Stimulated activated effector memory CD8-positive, alpha-beta T cell treated with anti-CD3 and anti-CD28 coated beads, Interleukin-12 subunit alpha, Interleukin-12 subunit beta, amount 100 ng/mL, for 72 hours (primary cell): ENCODE measurements at regions not wholly inside any gene's neighbourhood (a gene's known extent, or its start where the extent isn't known, plus 50 kb on each side); places are given as distances from the start of the nearest gene placed in this dataset.
A peak's percentile ranks its signal among the peaks of the same experiment; 100 is the strongest.

Source experiments
- ATAC-seq: fragments of 150-1000 bp; cut with Tn5 transposase; 2 replicates; pipeline ENCODE4 v1.10.0; 2021
- DNase-seq, 2 donors: peaks; one replicate each; pipeline ENCODE4 v3.0.0; 2021 to 2022; ENCODE audit warnings: low spot score in 2 of 2
- H3K27ac Mint-ChIP-seq: one replicate; pipeline ENCODE4 v1.8.0; 2022; ENCODE audit warnings: mild to moderate bottlenecking, mixed read lengths
- H3K36me3 Mint-ChIP-seq: one replicate; pipeline ENCODE4 v1.8.0; 2022; ENCODE audit warnings: mild to moderate bottlenecking, mixed read lengths
- H3K4me1 Mint-ChIP-seq: one replicate; pipeline ENCODE4 v1.8.0; 2022; ENCODE audit warnings: mixed read lengths
- H3K4me3 Mint-ChIP-seq: one replicate; pipeline ENCODE4 v1.8.0; 2022; ENCODE audit warnings: mild to moderate bottlenecking, mixed read lengths
- H3K9me3 Mint-ChIP-seq: one replicate; pipeline ENCODE4 v1.8.0; 2022; ENCODE audit warnings: mixed read lengths

DNA sequence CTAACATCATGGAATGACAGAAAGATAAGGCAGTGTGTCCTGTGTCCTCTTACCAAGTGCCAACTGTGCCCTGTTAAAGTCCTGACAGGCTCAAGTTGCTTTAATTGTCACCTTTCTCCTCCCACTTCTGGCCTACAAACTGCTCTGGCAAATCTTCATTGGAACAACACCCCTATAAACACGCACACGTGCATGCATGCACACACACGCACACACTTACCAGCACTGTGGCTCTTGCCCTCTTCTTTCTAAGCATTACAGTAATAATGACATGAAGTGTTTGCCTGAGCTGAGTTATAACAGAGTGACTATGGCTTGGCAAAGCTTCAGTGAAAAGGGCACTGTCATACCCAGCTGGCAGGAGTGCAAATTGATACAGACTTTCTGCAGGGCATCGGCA is 82.3 kb upstream of the SYT6 start:
- DNase-seq, result no peak
- no peak for ATAC-seq
- Mint-ChIP-seq H3K4me3 (no peak overlapping the region), H3K36me3 (no peaks in the 10 kb centered on the region), H3K4me1 (peaks cover 6% of the 10 kb centered on the region), H3K9me3 (no peaks in the 10 kb centered on the region), H3K27ac (no peak overlapping the region)

GRCh38 chr1:114235281-114235680 is 81.6 kb upstream of the SYT6 start:
- ATAC-seq, result no peak
- H3K4me1 Mint-ChIP-seq, result peaks cover 6% of the 10 kb centered on the region
- H3K9me3 Mint-ChIP-seq, result no peaks in the 10 kb centered on the region
- H3K27ac Mint-ChIP-seq, result no peak overlapping the region
- H3K36me3 Mint-ChIP-seq, result no peaks in the 10 kb centered on the region
- DNase-seq, result no peak
- H3K4me3 Mint-ChIP-seq, result no peak overlapping the region

GRCh38 chr1:114234408-114235124 is 80.9 kb upstream of the SYT6 start:
- Mint-ChIP-seq H3K4me3 (no peak overlapping the region), H3K36me3 (no peaks in the 10 kb centered on the region), H3K4me1 (peaks cover 6% of the 10 kb centered on the region), H3K27ac (no peak overlapping the region), H3K9me3 (no peaks in the 10 kb centered on the region)
- DNase-seq (no peak), ATAC-seq (no peak)

DNA sequence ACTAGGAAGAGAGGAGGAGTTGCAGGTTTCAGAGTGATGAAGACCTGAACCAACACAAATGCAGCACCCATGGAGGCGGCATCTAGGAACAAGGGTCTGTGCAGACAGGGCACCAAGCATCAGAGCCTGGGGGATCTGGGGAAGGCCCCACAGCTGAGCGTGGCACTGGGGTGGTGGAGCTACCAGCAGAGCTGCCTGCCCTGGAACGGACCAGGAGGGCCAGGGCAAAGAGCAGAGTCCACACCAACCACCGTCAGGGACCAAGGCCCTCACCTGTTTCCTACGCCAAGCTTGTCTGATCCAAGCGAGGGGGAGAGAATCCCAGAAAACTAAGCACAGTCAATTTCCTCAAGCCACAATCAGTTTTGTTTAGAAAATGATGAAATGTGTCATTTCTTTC is 79.0 kb upstream of the SYT6 start:
- H3K36me3 Mint-ChIP-seq, result no peaks in the 10 kb centered on the region
- no peak for ATAC-seq

DNA sequence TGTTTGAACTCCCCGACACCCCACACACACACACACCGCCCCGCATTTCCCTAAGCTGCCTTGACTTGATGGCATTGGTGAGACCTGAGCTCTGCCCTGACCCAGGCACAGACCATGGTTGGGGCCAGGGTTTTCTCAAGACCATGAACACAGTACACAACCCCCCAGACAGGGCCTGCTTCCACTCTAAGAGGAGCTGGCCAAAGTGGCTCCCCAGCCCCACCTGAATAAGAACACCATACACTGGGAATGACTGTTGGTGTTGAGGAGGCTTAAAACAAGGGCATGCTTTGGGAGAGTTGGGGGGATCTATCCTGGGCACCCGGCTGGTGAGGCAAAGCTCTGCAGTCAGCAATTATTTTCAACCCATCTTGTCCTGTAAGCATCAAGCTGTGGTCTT is 77.6 kb upstream of the SYT6 start:
- ATAC-seq, result no peak
- Mint-ChIP-seq H3K9me3 (no peaks in the 10 kb centered on the region), H3K4me1 (peaks cover 6% of the 10 kb centered on the region), H3K36me3 (no peaks in the 10 kb centered on the region), H3K4me3 (no peak overlapping the region), H3K27ac (no peak overlapping the region)
- no peak for DNase-seq

More for the DNA sequence above, 79.0 kb upstream of the SYT6 start:
- Mint-ChIP-seq H3K4me3 (no peak overlapping the region), H3K4me1 (peaks cover 6% of the 10 kb centered on the region), H3K27ac (no peak overlapping the region), H3K9me3 (no peaks in the 10 kb centered on the region)
- no peak for DNase-seq

DNA sequence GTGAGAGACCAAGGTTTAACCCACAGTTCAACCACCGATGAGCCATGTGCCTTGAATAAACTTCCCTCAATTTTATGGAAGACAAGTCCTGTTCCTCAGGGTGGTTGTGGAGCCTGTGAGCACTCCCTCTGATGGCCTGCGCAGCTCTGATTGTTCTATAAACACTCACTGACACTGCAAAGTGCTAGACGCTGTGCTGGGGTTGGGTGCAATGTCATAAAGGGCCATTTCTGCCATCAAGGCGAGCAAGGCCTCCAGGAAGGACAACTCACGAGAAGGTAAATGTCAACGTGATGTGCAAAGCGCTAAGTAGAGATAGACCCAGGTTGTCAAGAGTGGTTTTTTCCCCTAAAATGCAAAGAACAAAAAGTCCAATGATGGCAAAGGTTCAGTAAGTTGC is 75.7 kb upstream of the SYT6 start:
- ATAC-seq, result no peak
- Mint-ChIP-seq H3K4me1 (no peaks in the 10 kb centered on the region), H3K27ac (no peak overlapping the region), H3K36me3 (no peaks in the 10 kb centered on the region), H3K4me3 (no peak overlapping the region), H3K9me3 (no peaks in the 10 kb centered on the region)
- DNase-seq, result no peak

DNA sequence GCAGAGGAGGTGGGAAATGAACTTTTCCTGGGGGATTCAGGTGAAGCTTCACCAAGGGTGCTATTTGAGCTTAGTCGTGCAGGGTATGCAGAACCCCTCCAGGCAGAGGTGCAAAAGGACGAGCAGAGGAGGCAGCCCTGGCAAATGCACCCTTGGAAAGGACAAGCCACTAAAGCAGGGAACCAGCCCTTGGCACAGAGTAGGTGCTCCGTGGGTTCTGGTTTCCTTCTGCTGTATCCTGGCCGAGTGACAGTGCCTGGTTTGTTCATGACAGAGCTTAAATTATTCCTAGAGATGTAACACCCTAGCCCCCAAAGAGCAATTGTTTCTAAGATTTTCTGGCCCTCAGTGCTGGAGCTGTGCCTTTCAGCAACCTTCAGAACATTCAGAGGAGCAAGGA is 73.4 kb upstream of the SYT6 start:
- no peaks in the 10 kb centered on the region for H3K9me3 Mint-ChIP-seq
- no peak overlapping the region for H3K27ac Mint-ChIP-seq
- ATAC-seq, result no peak
- no peak overlapping the region for H3K4me3 Mint-ChIP-seq
- no peaks in the 10 kb centered on the region for H3K4me1 Mint-ChIP-seq
- H3K36me3 Mint-ChIP-seq, result no peaks in the 10 kb centered on the region
- no peak for DNase-seq

GRCh38 chr1:114224196-114224907 is 70.7 kb upstream of the SYT6 start:
- H3K4me1 Mint-ChIP-seq, result no peaks in the 10 kb centered on the region
- no peak overlapping the region for H3K27ac Mint-ChIP-seq
- DNase-seq (no peak), ATAC-seq (no peak)
- H3K36me3 Mint-ChIP-seq, result no peaks in the 10 kb centered on the region
- no peak overlapping the region for H3K4me3 Mint-ChIP-seq
- no peaks in the 10 kb centered on the region for H3K9me3 Mint-ChIP-seq

- H3K4me3 Mint-ChIP-seq, result no peak overlapping the region
- ATAC-seq, result no peak
- H3K36me3 Mint-ChIP-seq, result no peaks in the 10 kb centered on the region
Observed at GRCh38 chr1:114222920-114223319, 69.3 kb upstream of the SYT6 start.

GRCh38 chr1:114219172-114219868 is 65.7 kb upstream of the SYT6 start:
- H3K4me1 Mint-ChIP-seq, result peaks cover 10% of the 10 kb centered on the region
- DNase-seq (no peak), ATAC-seq (no peak)
- H3K36me3 Mint-ChIP-seq, result no peaks in the 10 kb centered on the region
- no peaks in the 10 kb centered on the region for H3K9me3 Mint-ChIP-seq
- no peak overlapping the region for H3K4me3 Mint-ChIP-seq
- H3K27ac Mint-ChIP-seq, result no peak overlapping the region

More at GRCh38 chr1:114222920-114223319, 69.3 kb upstream of the SYT6 start:
- Mint-ChIP-seq H3K9me3 (no peaks in the 10 kb centered on the region), H3K27ac (no peak overlapping the region), H3K4me1 (peaks cover 10% of the 10 kb centered on the region)
- no peak for DNase-seq

DNA sequence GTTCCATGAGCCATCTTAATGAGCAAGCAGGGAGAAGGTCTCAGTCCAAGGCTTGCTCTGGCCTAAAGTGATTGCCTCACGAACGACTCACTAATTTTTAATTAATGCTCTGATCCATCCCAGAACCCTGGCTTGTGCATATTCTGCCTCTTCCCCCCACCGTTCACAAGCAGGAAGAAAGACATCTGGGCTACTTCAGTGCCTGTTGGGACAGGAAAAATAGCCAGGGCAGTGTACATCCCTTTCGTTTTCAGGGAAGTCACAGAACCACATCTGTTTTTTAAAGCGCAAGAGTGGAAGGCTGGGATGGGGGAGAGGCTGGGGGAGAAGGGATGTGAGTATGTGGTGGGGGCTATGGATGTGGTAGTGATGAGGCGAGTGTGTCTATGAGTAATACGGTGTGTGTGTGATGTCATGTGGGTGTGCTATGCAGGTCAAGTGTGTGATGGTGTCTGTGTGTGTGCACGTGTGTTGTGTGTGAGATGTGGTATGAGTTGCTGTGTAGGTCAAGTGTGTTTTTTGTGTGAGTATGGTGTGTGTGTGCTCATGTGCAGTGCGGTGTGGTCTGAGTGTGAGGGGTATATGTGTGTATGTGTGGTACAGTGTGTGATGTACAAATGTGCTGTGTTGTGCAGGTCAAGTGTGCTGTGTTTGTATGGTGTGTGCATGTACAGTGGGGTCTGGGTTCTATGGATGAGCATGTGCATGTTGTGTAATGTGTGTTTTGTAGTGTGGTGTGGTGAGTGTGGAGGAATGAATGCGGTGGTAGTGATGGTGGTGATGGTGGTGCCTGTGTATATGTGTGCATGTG is 64.9 kb upstream of the SYT6 start:
- ATAC-seq (peak; percentile 56), DNase-seq (no peak)
- Mint-ChIP-seq H3K4me3 (no peak overlapping the region), H3K9me3 (no peaks in the 10 kb centered on the region), H3K36me3 (no peaks in the 10 kb centered on the region), H3K4me1 (peaks cover 10% of the 10 kb centered on the region), H3K27ac (no peak overlapping the region)

DNA sequence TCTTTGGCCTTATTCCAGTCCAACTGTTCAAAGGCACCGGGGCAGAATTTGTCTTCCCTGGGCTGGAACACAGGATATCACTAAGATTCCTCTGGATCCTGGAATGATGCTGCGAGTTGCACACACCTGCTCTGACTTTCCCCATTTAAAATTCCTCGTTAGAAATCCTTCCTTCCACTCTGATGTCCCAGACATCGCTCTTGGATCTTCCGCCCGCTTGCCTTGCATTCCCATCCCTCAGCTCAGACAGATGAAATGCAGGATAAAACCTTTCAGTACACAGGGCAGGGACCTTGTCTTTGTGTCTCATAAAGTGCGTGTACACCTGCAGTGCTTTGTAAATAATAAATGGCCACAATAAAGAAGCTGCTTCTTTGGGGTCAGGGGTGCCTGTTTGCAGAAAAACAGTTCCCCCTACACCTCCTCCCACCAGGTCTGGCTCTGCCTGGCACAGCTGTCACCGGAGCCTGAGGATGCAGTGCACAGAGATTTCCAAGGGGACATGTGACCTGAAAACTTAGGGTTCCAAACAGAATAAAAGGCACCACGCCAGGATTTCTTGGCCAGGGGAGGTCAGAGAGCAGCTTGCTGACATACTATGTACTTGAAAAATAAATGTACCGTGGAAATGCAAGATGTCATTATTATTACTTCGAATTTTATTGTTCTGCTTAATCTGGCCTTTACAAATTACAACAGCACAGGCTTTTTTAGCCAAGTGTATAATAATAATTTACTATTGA is 62.9 kb upstream of the SYT6 start:
- H3K4me3 Mint-ChIP-seq, result no peak overlapping the region
- H3K4me1 Mint-ChIP-seq, result peaks cover 10% of the 10 kb centered on the region
- ATAC-seq (no peak), DNase-seq (no peak)
- H3K36me3 Mint-ChIP-seq, result no peaks in the 10 kb centered on the region
- H3K9me3 Mint-ChIP-seq, result no peaks in the 10 kb centered on the region
- no peak overlapping the region for H3K27ac Mint-ChIP-seq

DNA sequence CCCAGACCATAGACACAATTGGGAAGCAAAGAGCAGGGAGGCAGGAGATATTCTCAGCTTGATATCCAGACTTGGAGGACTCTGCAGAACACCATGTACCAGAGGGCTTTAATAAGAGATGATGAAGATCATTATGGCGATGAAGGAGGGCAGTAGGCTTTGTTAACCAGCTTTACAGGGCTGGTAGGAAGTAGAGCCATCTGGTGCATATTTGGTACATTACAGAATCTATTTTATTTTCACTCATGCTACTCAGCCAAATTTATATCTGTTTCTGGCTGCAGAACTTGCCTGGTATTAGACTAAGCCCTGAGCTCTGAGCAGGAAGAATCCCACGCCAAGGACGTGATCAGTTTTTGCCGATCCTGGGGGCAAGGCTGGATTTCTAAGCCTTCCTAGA is 61.8 kb upstream of the SYT6 start:
- ATAC-seq (no peak), DNase-seq (no peak)
- no peak overlapping the region for H3K27ac Mint-ChIP-seq
- H3K36me3 Mint-ChIP-seq, result no peaks in the 10 kb centered on the region
- H3K4me1 Mint-ChIP-seq, result peaks cover 10% of the 10 kb centered on the region
- no peaks in the 10 kb centered on the region for H3K9me3 Mint-ChIP-seq
- no peak overlapping the region for H3K4me3 Mint-ChIP-seq

GRCh38 chr1:114214016-114214415 is 60.3 kb upstream of the SYT6 start:
- Mint-ChIP-seq H3K4me3 (no peak overlapping the region), H3K27ac (no peak overlapping the region), H3K4me1 (peaks cover 7% of the 10 kb centered on the region), H3K36me3 (no peaks in the 10 kb centered on the region), H3K9me3 (no peaks in the 10 kb centered on the region)
- DNase-seq, result no peak
- ATAC-seq, result no peak

- no peaks in the 10 kb centered on the region for H3K9me3 Mint-ChIP-seq
Observed at GRCh38 chr1:114209971-114210370, 56.3 kb upstream of the SYT6 start.

More at GRCh38 chr1:114209971-114210370, 56.3 kb upstream of the SYT6 start:
- Mint-ChIP-seq H3K4me3 (no peak overlapping the region), H3K27ac (no peak overlapping the region), H3K4me1 (peaks cover 28% of the 10 kb centered on the region), H3K36me3 (peaks cover under 1% of the 10 kb centered on the region)
- DNase-seq (no peak), ATAC-seq (no peak)
